Neutrophil (primary cell): ENCODE measurements at regions not wholly inside any gene's neighbourhood (a gene's known extent, or its start where the extent isn't known, plus 50 kb on each side); places are given as distances from the start of the nearest gene placed in this dataset.
"Not testable (repeated sequence)": the region's sequence is repeated elsewhere in the genome, so short reads cannot be mapped to it uniquely, and the experiment has no call there.

ENCODE experiments used
- H3K27ac ChIP-seq: fragments of 200-600 bp; sonication (generic); 2 replicates; pipeline ENCODE4 v1.5.1; 2016; ENCODE audit warnings: mild to moderate bottlenecking, moderate library complexity
- H3K27me3 ChIP-seq: fragments of 200-600 bp; sonication (generic); 2 replicates; pipeline ENCODE4 v1.6.0; 2016; ENCODE audit warnings: mild to moderate bottlenecking
- H3K36me3 ChIP-seq: fragments of 200-600 bp; sonication (generic); 2 replicates; pipeline ENCODE4 v1.5.1; 2017
- H3K4me1 ChIP-seq, 2 experiments: fragments of 200-600 bp in 1 of 2; sonication (generic) in 1 of 2; 1 replicate in 1 of 2; 2 replicates in 1 of 2; pipeline versions ENCODE4 v1.5.1 to v1.6.1; 2013 to 2016; ENCODE audit warnings: low read depth in 1 of 2, low read length in 1 of 2, mild to moderate bottlenecking in 1 of 2, moderate library complexity in 1 of 2; ENCODE audit not compliant: control insufficient read depth in 1 of 2, insufficient read depth in 1 of 2
- H3K4me3 ChIP-seq, 2 experiments: fragments of 200-600 bp in 1 of 2; sonication (generic) in 1 of 2; 1 replicate in 1 of 2; 2 replicates in 1 of 2; pipeline ENCODE4 v1.5.1; 2013 to 2016; ENCODE audit warnings: low read depth in 1 of 2, low read length in 1 of 2, mild to moderate bottlenecking in 1 of 2, moderate library complexity in 1 of 2
- H3K9me3 ChIP-seq: fragments of 200-600 bp; sonication (generic); 2 replicates; pipeline ENCODE4 v1.5.1; 2016
- TF ChIP-seq, protein P1 (sequence below): fragments of 200-600 bp; sonication (generic); IDR thresholded peaks from 2 replicates; pipeline ENCODE4 v1.5.1; 2016; ENCODE audit warnings: antibody characterized with exemption

DNA sequence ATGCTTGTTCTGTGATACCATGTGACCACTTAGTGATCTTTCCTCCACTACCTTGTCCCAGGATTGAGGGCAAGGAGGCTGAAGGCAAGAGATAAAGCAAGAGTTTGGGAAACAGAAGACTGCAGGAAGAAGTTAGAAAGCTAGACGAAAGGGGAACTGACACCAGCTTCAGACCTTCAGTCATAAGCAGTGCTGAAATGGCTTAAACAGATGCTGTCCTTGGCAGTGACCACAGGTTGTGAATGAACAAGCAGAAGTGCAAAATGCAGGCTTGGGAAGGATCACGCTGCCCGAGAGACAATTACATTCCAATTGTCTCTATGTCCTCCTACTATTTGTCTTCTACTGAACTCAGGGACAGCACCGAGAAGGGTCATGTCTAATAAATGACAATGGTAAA is 704.9 kb upstream of the AUTS2 start:
- Histone ChIP-seq H3K9me3 (no peaks in the 10 kb centered on the region), H3K27ac (no peak overlapping the region), H3K4me1 (no peaks in the 10 kb centered on the region), H3K36me3 (no peaks in the 10 kb centered on the region), H3K4me3 (no peak overlapping the region), H3K27me3 (no peaks in the 10 kb centered on the region)
- TF ChIP-seq, protein P1, sequence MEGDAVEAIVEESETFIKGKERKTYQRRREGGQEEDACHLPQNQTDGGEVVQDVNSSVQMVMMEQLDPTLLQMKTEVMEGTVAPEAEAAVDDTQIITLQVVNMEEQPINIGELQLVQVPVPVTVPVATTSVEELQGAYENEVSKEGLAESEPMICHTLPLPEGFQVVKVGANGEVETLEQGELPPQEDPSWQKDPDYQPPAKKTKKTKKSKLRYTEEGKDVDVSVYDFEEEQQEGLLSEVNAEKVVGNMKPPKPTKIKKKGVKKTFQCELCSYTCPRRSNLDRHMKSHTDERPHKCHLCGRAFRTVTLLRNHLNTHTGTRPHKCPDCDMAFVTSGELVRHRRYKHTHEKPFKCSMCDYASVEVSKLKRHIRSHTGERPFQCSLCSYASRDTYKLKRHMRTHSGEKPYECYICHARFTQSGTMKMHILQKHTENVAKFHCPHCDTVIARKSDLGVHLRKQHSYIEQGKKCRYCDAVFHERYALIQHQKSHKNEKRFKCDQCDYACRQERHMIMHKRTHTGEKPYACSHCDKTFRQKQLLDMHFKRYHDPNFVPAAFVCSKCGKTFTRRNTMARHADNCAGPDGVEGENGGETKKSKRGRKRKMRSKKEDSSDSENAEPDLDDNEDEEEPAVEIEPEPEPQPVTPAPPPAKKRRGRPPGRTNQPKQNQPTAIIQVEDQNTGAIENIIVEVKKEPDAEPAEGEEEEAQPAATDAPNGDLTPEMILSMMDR: no peak

DNA sequence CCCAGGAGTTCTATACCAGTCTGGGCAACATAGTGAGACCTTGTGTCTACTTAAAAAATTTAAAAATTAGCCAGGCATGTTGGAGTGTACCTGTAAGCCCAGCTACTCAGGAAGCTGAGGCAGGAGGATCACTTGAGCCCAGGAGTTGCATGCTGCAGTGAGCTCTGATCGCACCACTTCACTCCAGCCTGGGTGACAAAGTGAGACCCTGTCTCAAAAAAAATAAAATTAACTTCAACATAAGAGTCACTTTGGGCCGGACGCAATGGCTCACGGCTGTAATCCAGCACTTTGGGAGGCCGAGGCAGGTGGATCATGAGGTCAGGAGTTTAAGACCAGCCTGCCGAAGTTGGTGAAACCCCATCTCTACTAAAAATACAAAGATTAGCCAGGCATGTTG is 699.1 kb upstream of the AUTS2 start:
- not testable (repeated sequence) for H3K27me3 ChIP-seq, H3K4me3 ChIP-seq, H3K9me3 ChIP-seq, H3K36me3 ChIP-seq, H3K27ac ChIP-seq, H3K4me1 ChIP-seq

DNA sequence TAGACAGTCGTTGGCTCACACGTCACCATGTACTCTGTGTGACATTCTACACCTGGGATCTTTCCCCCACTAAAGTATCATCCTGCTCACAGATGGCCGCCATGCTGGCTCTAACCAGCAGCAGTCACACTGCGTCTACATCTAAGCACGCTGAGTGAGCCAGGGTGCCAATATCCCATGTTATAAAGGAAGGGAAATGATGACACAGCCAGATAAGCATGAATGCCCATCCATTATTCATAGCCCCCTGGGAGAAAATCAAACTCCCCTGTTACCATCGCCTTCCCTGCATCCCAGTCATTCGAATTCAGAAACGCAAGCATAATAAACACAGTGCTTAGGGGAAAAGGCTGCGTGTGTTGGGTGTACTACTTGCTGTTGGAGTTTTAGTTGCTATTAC is 698.2 kb upstream of the AUTS2 start:
- no peaks in the 10 kb centered on the region for H3K27me3 ChIP-seq
- H3K27ac ChIP-seq: no peak overlapping the region
- no peaks in the 10 kb centered on the region for H3K9me3 ChIP-seq
- H3K36me3 ChIP-seq: no peaks in the 10 kb centered on the region
- H3K4me1 ChIP-seq: no peaks in the 10 kb centered on the region
- TF ChIP-seq, protein P1: no peak
- H3K4me3 ChIP-seq: no peak overlapping the region

DNA sequence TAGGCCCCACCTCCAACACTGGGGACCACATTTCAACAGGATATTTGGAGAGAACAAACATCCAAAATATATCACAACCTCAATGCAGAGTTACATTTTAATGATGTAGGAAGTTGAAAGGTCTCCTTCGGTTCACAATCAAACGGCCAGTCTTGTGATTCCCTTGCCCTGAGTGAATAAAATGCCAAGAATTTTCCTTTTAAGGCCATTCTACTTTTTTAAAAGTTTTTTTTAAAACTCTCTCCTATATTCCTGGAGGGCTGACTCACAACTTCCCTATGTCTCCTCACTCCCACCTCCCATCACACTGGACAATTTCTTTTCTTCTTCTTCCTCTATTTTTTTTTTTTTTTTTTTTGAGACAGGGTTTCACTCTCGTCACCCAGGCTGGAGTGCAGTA is 693.6 kb upstream of the AUTS2 start:
- H3K27me3 ChIP-seq: no peaks in the 10 kb centered on the region
- no peak overlapping the region for H3K27ac ChIP-seq
- no peaks in the 10 kb centered on the region for H3K9me3 ChIP-seq
- no peaks in the 10 kb centered on the region for H3K36me3 ChIP-seq
- H3K4me1 ChIP-seq: no peaks in the 10 kb centered on the region
- TF ChIP-seq, protein P1: no peak
- no peak overlapping the region for H3K4me3 ChIP-seq

DNA sequence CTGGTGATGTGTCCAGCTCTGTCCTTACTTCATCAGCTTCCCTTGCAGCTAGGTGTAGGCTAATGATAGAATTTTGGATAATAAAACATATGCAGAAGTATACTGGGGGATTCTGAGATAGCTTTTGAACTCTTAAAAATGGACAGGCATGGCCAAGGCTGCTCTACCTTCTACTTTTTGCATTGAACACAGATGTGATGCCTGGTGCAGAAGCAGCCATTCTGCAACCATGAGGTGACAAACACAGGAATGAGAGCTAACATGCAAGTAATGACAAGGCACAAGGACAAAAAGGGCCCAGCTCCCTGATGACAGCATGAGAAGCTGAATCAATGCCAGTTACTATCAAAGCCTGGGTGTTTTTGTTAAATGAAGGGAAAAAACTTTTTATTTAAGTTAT is 686.5 kb upstream of the AUTS2 start:
- Histone ChIP-seq H3K4me1 (no peaks in the 10 kb centered on the region), H3K27ac (no peak overlapping the region), H3K4me3 (no peak overlapping the region), H3K27me3 (no peaks in the 10 kb centered on the region), H3K36me3 (no peaks in the 10 kb centered on the region), H3K9me3 (no peaks in the 10 kb centered on the region)
- TF ChIP-seq, protein P1: no peak

DNA sequence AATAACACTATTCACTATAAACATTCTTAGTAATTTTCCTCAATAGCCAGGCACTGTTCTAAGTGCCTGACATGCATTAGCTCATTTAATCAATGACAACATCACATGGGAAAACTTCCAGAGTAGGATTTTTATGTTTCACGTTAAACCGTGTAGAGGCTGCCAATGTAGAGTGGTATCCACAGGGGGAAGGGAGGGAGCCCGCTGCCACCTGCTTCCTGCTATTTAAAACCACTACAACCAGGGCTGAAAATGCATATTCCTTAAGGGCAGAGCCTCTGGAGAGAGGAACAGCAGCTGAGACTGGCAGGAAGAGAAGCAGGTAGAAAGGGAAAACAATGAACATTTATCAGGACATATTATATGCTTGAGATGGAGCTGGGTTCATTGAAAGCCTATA is 684.3 kb upstream of the AUTS2 start:
- Histone ChIP-seq H3K27me3 (no peaks in the 10 kb centered on the region), H3K4me3 (no peak overlapping the region), H3K27ac (no peak overlapping the region), H3K36me3 (no peaks in the 10 kb centered on the region), H3K9me3 (no peaks in the 10 kb centered on the region), H3K4me1 (no peaks in the 10 kb centered on the region)
- TF ChIP-seq, protein P1: no peak
